B cell (primary cell): ENCODE measurements at regions not wholly inside any gene's neighbourhood (a gene's known extent, or its start where the extent isn't known, plus 50 kb on each side); places are given as distances from the start of the nearest gene placed in this dataset.

Experiments used
- EZH2 ChIP-seq: IDR thresholded peaks from 2 replicates; pipeline ENCODE4 v1.6.1; 2012; ENCODE audit warnings: borderline replicate concordance, low read depth, mild to moderate bottlenecking, moderate library complexity, low read length; ENCODE audit not compliant: insufficient read depth, poor library complexity, severe bottlenecking
- TF ChIP-seq, protein P1 (sequence below): fragments of 200-600 bp; IDR thresholded peaks from one replicate; pipeline ENCODE4 v1.8.0; 2022; ENCODE audit warnings: antibody characterized with exemption, mild to moderate bottlenecking

DNA sequence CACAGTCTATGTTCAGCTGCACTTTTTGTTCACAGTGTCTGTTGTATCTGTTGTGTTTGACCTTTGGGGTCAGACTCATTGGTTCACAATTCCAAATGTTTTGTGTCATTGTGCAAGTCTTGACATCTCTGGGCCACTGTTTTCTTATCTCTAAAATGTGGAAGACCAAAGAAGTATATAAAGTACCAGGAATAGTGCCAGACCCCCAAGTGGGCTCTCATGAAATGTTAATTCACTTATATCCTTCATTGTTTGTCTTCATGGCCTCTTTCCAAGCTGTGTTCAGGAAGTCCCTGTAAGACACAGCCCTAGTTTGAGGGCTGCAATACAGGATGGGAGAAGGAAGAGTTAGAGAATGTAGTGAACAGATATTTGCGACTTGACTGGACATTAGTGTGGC, 468.3 kb upstream of the BOD1L1 start:
- TF ChIP-seq, protein P1, sequence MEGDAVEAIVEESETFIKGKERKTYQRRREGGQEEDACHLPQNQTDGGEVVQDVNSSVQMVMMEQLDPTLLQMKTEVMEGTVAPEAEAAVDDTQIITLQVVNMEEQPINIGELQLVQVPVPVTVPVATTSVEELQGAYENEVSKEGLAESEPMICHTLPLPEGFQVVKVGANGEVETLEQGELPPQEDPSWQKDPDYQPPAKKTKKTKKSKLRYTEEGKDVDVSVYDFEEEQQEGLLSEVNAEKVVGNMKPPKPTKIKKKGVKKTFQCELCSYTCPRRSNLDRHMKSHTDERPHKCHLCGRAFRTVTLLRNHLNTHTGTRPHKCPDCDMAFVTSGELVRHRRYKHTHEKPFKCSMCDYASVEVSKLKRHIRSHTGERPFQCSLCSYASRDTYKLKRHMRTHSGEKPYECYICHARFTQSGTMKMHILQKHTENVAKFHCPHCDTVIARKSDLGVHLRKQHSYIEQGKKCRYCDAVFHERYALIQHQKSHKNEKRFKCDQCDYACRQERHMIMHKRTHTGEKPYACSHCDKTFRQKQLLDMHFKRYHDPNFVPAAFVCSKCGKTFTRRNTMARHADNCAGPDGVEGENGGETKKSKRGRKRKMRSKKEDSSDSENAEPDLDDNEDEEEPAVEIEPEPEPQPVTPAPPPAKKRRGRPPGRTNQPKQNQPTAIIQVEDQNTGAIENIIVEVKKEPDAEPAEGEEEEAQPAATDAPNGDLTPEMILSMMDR: no peak
- TF ChIP-seq EZH2: no peak
